ENCODE measurements at regions not wholly inside any gene's neighbourhood (a gene's known extent, or its start where the extent isn't known, plus 50 kb on each side); places are given as distances from the start of the nearest gene placed in this dataset.

GRCh38 chr22:47773635-47774034 lies 1011.2 kb downstream of the TBC1D22A start:
- Mint-ChIP-seq H3K27me3 (ENCODE audit: low read depth) (peaks cover 9% of the 10 kb centered on the region), H3K4me3 (no peak overlapping the region), H3K4me1 (ENCODE audit: low read depth) (no peaks in the 10 kb centered on the region), H3K27ac (no peak overlapping the region), H3K9me3 (no peaks in the 10 kb centered on the region), H3K36me3 (ENCODE audit: low read depth) (no peaks in the 10 kb centered on the region)
- DNase-seq: no peak
- intact Hi-C loops (cut with micrococcal nuclease): no loop called here
- CTCF ChIA-PET: interaction anchor here (0.6 kb wide), 1 partner anchor 34 kb away, joined by 3 read pairs; no protein-coding TSS in a partner anchor

DNA sequence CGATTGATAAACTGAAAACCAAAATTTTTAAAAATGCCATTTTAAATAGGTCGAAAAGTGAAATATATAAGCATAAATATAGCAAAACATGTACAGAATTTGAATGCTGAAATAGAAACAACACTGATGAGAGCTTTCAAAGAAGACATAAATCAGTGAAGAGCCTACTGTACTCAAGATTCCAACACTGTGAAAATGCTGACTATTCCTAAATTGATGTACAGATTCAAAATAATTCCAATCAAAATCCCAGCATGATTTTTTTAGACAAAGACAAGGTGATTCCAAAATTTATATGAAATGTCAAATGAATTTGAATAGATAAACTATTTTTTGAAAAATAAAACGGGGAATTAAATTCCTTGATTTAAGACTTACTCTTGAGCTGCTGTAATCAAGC lies 1010.4 kb downstream of the TBC1D22A start:
- CTCF ChIA-PET: no interaction called here
- Mint-ChIP-seq H3K4me3 (no peak overlapping the region), H3K9me3 (no peaks in the 10 kb centered on the region), H3K27ac (no peak overlapping the region), H3K27me3 (ENCODE audit: low read depth) (peaks cover 11% of the 10 kb centered on the region), H3K36me3 (ENCODE audit: low read depth) (no peaks in the 10 kb centered on the region), H3K4me1 (ENCODE audit: low read depth) (no peaks in the 10 kb centered on the region)
- intact Hi-C loops (cut with micrococcal nuclease): no loop called here
- DNase-seq: no peak

- intact Hi-C loops (cut with micrococcal nuclease): no loop called here
- Mint-ChIP-seq H3K4me3 (no peak overlapping the region), H3K27ac (no peak overlapping the region), H3K9me3 (no peaks in the 10 kb centered on the region), H3K4me1 (ENCODE audit: low read depth) (no peaks in the 10 kb centered on the region), H3K36me3 (ENCODE audit: low read depth) (no peaks in the 10 kb centered on the region), H3K27me3 (ENCODE audit: low read depth) (peaks cover 18% of the 10 kb centered on the region)
- CTCF ChIA-PET: no interaction called here
- DNase-seq: no peak
Observed at GRCh38 chr22:47769652-47770051, 1007.2 kb downstream of the TBC1D22A start.

DNA sequence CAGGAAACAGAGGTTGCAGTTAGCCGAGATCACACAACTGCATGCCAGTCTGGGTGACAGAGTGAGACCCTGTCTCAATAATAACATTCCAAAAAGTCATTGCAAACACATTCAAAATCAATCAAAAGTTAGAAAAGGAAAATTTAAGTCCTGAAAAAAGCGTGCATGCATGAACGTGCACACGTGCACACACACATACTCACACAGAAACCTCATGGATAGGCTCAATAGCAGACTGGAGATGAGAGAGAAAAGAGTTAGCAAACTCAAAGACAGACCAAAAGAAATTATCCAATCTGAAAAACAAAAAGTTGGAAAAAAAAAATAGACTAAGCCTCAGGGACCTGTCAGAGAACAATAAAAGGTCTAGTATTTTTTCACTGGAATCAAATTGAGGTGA lies 1005.6 kb downstream of the TBC1D22A start:
- CTCF ChIA-PET: no interaction called here
- Mint-ChIP-seq H3K4me3 (no peak overlapping the region), H3K4me1 (ENCODE audit: low read depth) (no peaks in the 10 kb centered on the region), H3K27ac (no peak overlapping the region), H3K36me3 (ENCODE audit: low read depth) (no peaks in the 10 kb centered on the region), H3K27me3 (ENCODE audit: low read depth) (peaks cover 19% of the 10 kb centered on the region), H3K9me3 (no peaks in the 10 kb centered on the region)
- intact Hi-C loops (cut with micrococcal nuclease): no loop called here
- DNase-seq: no peak

GRCh38 chr22:47767403-47767802 lies 1005.0 kb downstream of the TBC1D22A start:
- CTCF ChIA-PET: no interaction called here
- intact Hi-C loops (cut with micrococcal nuclease): no loop called here
- peaks cover 21% of the 10 kb centered on the region for H3K27me3 Mint-ChIP-seq (ENCODE audit: low read depth)
- no peak overlapping the region for H3K4me3 Mint-ChIP-seq
- H3K27ac Mint-ChIP-seq: no peak overlapping the region
- no peaks in the 10 kb centered on the region for H3K9me3 Mint-ChIP-seq
- no peaks in the 10 kb centered on the region for H3K4me1 Mint-ChIP-seq (ENCODE audit: low read depth)
- no peaks in the 10 kb centered on the region for H3K36me3 Mint-ChIP-seq (ENCODE audit: low read depth)
- DNase-seq: no peak

- Mint-ChIP-seq H3K4me1 (ENCODE audit: low read depth) (no peaks in the 10 kb centered on the region), H3K9me3 (no peaks in the 10 kb centered on the region), H3K36me3 (ENCODE audit: low read depth) (no peaks in the 10 kb centered on the region), H3K4me3 (no peak overlapping the region), H3K27me3 (ENCODE audit: low read depth) (peaks cover 21% of the 10 kb centered on the region), H3K27ac (no peak overlapping the region)
- intact Hi-C loops (cut with micrococcal nuclease): no loop called here
- CTCF ChIA-PET: no interaction called here
- no peak for DNase-seq
Observed at GRCh38 chr22:47765757-47766156, 1003.3 kb downstream of the TBC1D22A start.

GRCh38 chr22:47762141-47762540 lies 999.7 kb downstream of the TBC1D22A start:
- CTCF ChIA-PET: no interaction called here
- DNase-seq: no peak
- Mint-ChIP-seq H3K9me3 (no peaks in the 10 kb centered on the region), H3K4me3 (no peak overlapping the region), H3K27me3 (ENCODE audit: low read depth) (peaks cover 12% of the 10 kb centered on the region), H3K27ac (no peak overlapping the region), H3K4me1 (ENCODE audit: low read depth) (no peaks in the 10 kb centered on the region), H3K36me3 (ENCODE audit: low read depth) (no peaks in the 10 kb centered on the region)
- intact Hi-C loops (cut with micrococcal nuclease): no loop called here

- Mint-ChIP-seq H3K4me3 (no peak overlapping the region), H3K27ac (no peak overlapping the region), H3K27me3 (ENCODE audit: low read depth) (peaks cover 8% of the 10 kb centered on the region), H3K36me3 (ENCODE audit: low read depth) (no peaks in the 10 kb centered on the region), H3K4me1 (ENCODE audit: low read depth) (no peaks in the 10 kb centered on the region), H3K9me3 (no peaks in the 10 kb centered on the region)
- intact Hi-C loops (cut with micrococcal nuclease): no loop called here
- no peak for DNase-seq
- CTCF ChIA-PET: no interaction called here
Observed at GRCh38 chr22:47759909-47760308, 997.5 kb downstream of the TBC1D22A start.

DNA sequence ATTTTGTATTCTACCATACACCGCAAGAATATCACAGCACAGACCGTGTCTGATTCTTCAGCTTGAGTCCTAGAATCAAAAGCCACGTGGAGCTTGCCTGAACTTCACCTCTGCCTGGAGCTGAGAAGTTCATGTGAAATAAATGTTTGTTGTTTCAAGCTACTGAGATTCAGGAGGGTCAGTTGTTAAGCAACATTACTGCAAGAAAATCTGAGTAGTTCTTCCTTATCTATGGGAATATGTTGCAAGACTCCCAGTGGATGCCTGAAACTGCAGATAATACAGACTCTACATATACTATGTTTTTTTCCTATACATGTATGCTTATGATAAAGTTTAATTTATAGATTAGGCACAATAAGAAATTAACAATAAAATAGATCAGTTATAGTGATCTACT lies 995.3 kb downstream of the TBC1D22A start:
- CTCF ChIA-PET: no interaction called here
- Mint-ChIP-seq H3K4me1 (ENCODE audit: low read depth) (no peaks in the 10 kb centered on the region), H3K27me3 (ENCODE audit: low read depth) (peaks cover 5% of the 10 kb centered on the region), H3K36me3 (ENCODE audit: low read depth) (no peaks in the 10 kb centered on the region), H3K9me3 (no peaks in the 10 kb centered on the region), H3K27ac (no peak overlapping the region), H3K4me3 (no peak overlapping the region)
- intact Hi-C loops (cut with micrococcal nuclease): no loop called here
- DNase-seq: no peak

GRCh38 chr22:47750086-47750485 lies 987.6 kb downstream of the TBC1D22A start:
- Mint-ChIP-seq H3K27me3 (ENCODE audit: low read depth) (peaks cover 13% of the 10 kb centered on the region), H3K4me3 (no peak overlapping the region), H3K4me1 (ENCODE audit: low read depth) (no peaks in the 10 kb centered on the region), H3K36me3 (ENCODE audit: low read depth) (no peaks in the 10 kb centered on the region), H3K9me3 (no peaks in the 10 kb centered on the region), H3K27ac (no peak overlapping the region)
- no peak for DNase-seq
- intact Hi-C loops (cut with micrococcal nuclease): no loop called here
- CTCF ChIA-PET: no interaction called here

- no peaks in the 10 kb centered on the region for H3K36me3 Mint-ChIP-seq (ENCODE audit: low read depth)
- intact Hi-C loops (cut with micrococcal nuclease): no loop called here
Observed at GRCh38 chr22:47748957-47749356, 986.5 kb downstream of the TBC1D22A start.

GRCh38 chr22:47748271-47748670 lies 985.8 kb downstream of the TBC1D22A start:
- intact Hi-C loops (cut with micrococcal nuclease): no loop called here
- no peaks in the 10 kb centered on the region for H3K36me3 Mint-ChIP-seq (ENCODE audit: low read depth)
- peaks cover 12% of the 10 kb centered on the region for H3K27me3 Mint-ChIP-seq (ENCODE audit: low read depth)
- H3K27ac Mint-ChIP-seq: no peak overlapping the region
- no peak overlapping the region for H3K4me3 Mint-ChIP-seq
- CTCF ChIA-PET: no interaction called here
- H3K9me3 Mint-ChIP-seq: no peaks in the 10 kb centered on the region
- no peaks in the 10 kb centered on the region for H3K4me1 Mint-ChIP-seq (ENCODE audit: low read depth)
- DNase-seq: no peak

More at GRCh38 chr22:47748957-47749356, 986.5 kb downstream of the TBC1D22A start:
- H3K9me3 Mint-ChIP-seq: no peaks in the 10 kb centered on the region
- peaks cover 12% of the 10 kb centered on the region for H3K27me3 Mint-ChIP-seq (ENCODE audit: low read depth)
- no peaks in the 10 kb centered on the region for H3K4me1 Mint-ChIP-seq (ENCODE audit: low read depth)
- no peak overlapping the region for H3K4me3 Mint-ChIP-seq
- DNase-seq: no peak
- CTCF ChIA-PET: no interaction called here
- H3K27ac Mint-ChIP-seq: no peak overlapping the region

- Mint-ChIP-seq H3K4me3 (no peak overlapping the region), H3K36me3 (ENCODE audit: low read depth) (no peaks in the 10 kb centered on the region), H3K27me3 (ENCODE audit: low read depth) (peaks cover 6% of the 10 kb centered on the region), H3K4me1 (ENCODE audit: low read depth) (no peaks in the 10 kb centered on the region), H3K9me3 (no peaks in the 10 kb centered on the region), H3K27ac (no peak overlapping the region)
- intact Hi-C loops (cut with micrococcal nuclease): no loop called here
- CTCF ChIA-PET: interaction anchor here (0.6 kb wide), 1 partner anchor 431 kb away, joined by 3 read pairs; no protein-coding TSS in a partner anchor
- no peak for DNase-seq
Observed at GRCh38 chr22:47740109-47740805, 977.8 kb downstream of the TBC1D22A start.

Data from activated naive CD4-positive, alpha-beta T cell treated with anti-CD3 and anti-CD28 coated beads for 36 hours (primary cell).